ENCODE measurements at regions not wholly inside any gene's neighbourhood (a gene's known extent, or its start where the extent isn't known, plus 50 kb on each side); places are given as distances from the start of the nearest gene placed in this dataset.

- H3K4me3 ChIP-seq (ENCODE audit: low read depth, low read length): no peak overlapping the region
- TF ChIP-seq, protein P1, sequence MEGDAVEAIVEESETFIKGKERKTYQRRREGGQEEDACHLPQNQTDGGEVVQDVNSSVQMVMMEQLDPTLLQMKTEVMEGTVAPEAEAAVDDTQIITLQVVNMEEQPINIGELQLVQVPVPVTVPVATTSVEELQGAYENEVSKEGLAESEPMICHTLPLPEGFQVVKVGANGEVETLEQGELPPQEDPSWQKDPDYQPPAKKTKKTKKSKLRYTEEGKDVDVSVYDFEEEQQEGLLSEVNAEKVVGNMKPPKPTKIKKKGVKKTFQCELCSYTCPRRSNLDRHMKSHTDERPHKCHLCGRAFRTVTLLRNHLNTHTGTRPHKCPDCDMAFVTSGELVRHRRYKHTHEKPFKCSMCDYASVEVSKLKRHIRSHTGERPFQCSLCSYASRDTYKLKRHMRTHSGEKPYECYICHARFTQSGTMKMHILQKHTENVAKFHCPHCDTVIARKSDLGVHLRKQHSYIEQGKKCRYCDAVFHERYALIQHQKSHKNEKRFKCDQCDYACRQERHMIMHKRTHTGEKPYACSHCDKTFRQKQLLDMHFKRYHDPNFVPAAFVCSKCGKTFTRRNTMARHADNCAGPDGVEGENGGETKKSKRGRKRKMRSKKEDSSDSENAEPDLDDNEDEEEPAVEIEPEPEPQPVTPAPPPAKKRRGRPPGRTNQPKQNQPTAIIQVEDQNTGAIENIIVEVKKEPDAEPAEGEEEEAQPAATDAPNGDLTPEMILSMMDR (IDR thresholded peaks at IDR 0.05; ENCODE audit: insufficient read depth, low read length, severe bottlenecking): no peak
- no peak for DNase-seq (ENCODE audit: low read depth)
- H3K36me3 ChIP-seq (ENCODE audit: control insufficient read depth, insufficient read depth, low read length): no peaks in the 10 kb centered on the region
- no peak for FAIRE-seq
- no peaks in the 10 kb centered on the region for H3K27me3 ChIP-seq (ENCODE audit: control insufficient read depth, insufficient read depth, low read length)
Measured at GRCh38 chrX:7228226-7228625, 80.3 kb upstream of the PUDP start.

GRCh38 chrX:7225338-7225737 lies 77.4 kb upstream of the PUDP start:
- TF ChIP-seq, protein P1 (IDR thresholded peaks at IDR 0.05; ENCODE audit: insufficient read depth, low read length, severe bottlenecking): no peak
- no peak overlapping the region for H3K4me3 ChIP-seq (ENCODE audit: low read depth, low read length)
- no peak for FAIRE-seq
- no peak for DNase-seq (ENCODE audit: low read depth)
- no peaks in the 10 kb centered on the region for H3K36me3 ChIP-seq (ENCODE audit: control insufficient read depth, insufficient read depth, low read length)
- H3K27me3 ChIP-seq (ENCODE audit: control insufficient read depth, insufficient read depth, low read length): no peaks in the 10 kb centered on the region

GRCh38 chrX:7223271-7223670 lies 75.3 kb upstream of the PUDP start:
- no peaks in the 10 kb centered on the region for H3K27me3 ChIP-seq (ENCODE audit: control insufficient read depth, insufficient read depth, low read length)
- FAIRE-seq (no peak), DNase-seq (ENCODE audit: low read depth) (no peak)
- TF ChIP-seq, protein P1 (IDR thresholded peaks at IDR 0.05; ENCODE audit: insufficient read depth, low read length, severe bottlenecking): no peak
- no peaks in the 10 kb centered on the region for H3K36me3 ChIP-seq (ENCODE audit: control insufficient read depth, insufficient read depth, low read length)
- no peak overlapping the region for H3K4me3 ChIP-seq (ENCODE audit: low read depth, low read length)

DNA sequence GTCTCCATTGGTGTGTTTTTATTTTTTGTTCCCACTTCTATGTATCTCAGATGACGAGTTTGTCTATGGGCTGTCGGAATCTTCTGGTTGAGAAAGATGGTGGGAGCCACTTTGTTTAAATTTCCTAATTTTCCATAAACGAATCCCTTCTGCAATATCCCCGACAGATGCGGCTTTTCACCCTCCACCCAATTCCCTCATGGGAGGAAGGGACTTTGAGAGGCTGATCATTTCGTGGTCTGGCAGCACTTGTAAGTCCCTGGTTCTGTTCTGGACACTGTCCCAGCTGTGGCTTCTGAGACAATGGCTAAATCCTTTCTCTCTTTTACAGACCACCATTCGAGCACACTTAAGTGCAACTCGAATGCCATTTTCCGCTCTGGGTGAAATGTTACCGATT lies 72.2 kb upstream of the PUDP start:
- no peak overlapping the region for H3K4me3 ChIP-seq (ENCODE audit: low read depth, low read length)
- no peaks in the 10 kb centered on the region for H3K36me3 ChIP-seq (ENCODE audit: control insufficient read depth, insufficient read depth, low read length)
- DNase-seq (ENCODE audit: low read depth) (no peak), FAIRE-seq (no peak)
- no peaks in the 10 kb centered on the region for H3K27me3 ChIP-seq (ENCODE audit: control insufficient read depth, insufficient read depth, low read length)
- TF ChIP-seq, protein P1 (IDR thresholded peaks at IDR 0.05; ENCODE audit: insufficient read depth, low read length, severe bottlenecking): no peak

GRCh38 chrX:7219153-7219705 lies 71.3 kb upstream of the PUDP start:
- H3K36me3 ChIP-seq (ENCODE audit: control insufficient read depth, insufficient read depth, low read length): no peaks in the 10 kb centered on the region
- DNase-seq (ENCODE audit: low read depth) (no peak), FAIRE-seq (no peak)
- H3K27me3 ChIP-seq (ENCODE audit: control insufficient read depth, insufficient read depth, low read length): no peaks in the 10 kb centered on the region
- H3K4me3 ChIP-seq (ENCODE audit: low read depth, low read length): no peak overlapping the region
- TF ChIP-seq, protein P1 (IDR thresholded peaks at IDR 0.05; ENCODE audit: insufficient read depth, low read length, severe bottlenecking): no peak

Data from bronchial epithelial cell (primary cell).